Stimulated activated naive CD4-positive, alpha-beta T cell (primary cell): ENCODE measurements at regions not wholly inside any gene's neighbourhood (a gene's known extent, or its start where the extent isn't known, plus 50 kb on each side); places are given as distances from the start of the nearest gene placed in this dataset.
"Not testable (repeated sequence)": the region's sequence is repeated elsewhere in the genome, so short reads cannot be mapped to it uniquely, and the experiment has no call there.

Experiments used
- DNase-seq, 6 experiments: peaks; one replicate each; lab custom pipeline; 2025; lab: John Stamatoyannopoulos, UW

- DNase-seq, result no peak
These were observed 325.2 kb upstream of the AADAT start for GRCh38 chr4:170414961-170415360.

GRCh38 chr4:170414360-170414759 is 324.6 kb upstream of the AADAT start:
- no peak for DNase-seq

GRCh38 chr4:170413951-170414350 is 324.2 kb upstream of the AADAT start:
- DNase-seq, result no peak

GRCh38 chr4:170400361-170400760 is 310.6 kb upstream of the AADAT start:
- DNase-seq, result no peak

- no peak for DNase-seq
These were observed 310.0 kb upstream of the AADAT start for GRCh38 chr4:170399581-170400293.

GRCh38 chr4:170398218-170398617 is 308.5 kb upstream of the AADAT start:
- no peak for DNase-seq

GRCh38 chr4:170395773-170396172 is 306.0 kb upstream of the AADAT start:
- DNase-seq, result no peak

- no peak for DNase-seq
These were observed 301.4 kb upstream of the AADAT start for GRCh38 chr4:170391066-170391740.

GRCh38 chr4:170389411-170389810 is 299.7 kb upstream of the AADAT start:
- DNase-seq, result no peak

- no peak for DNase-seq
These were observed 298.5 kb upstream of the AADAT start for GRCh38 chr4:170388255-170388654.

GRCh38 chr4:170386971-170387370 is 297.2 kb upstream of the AADAT start:
- DNase-seq, result no peak

GRCh38 chr4:170386511-170386910 is 296.8 kb upstream of the AADAT start:
- no peak for DNase-seq

GRCh38 chr4:170374770-170375169 is 285.0 kb upstream of the AADAT start:
- DNase-seq, result no peak

- DNase-seq, result no peak
These were observed 259.2 kb upstream of the AADAT start for GRCh38 chr4:170348945-170349344.

- not testable (repeated sequence) for DNase-seq
These were observed 257.4 kb upstream of the AADAT start for GRCh38 chr4:170347191-170347590.

- DNase-seq, result no peak
These were observed 249.8 kb upstream of the AADAT start for GRCh38 chr4:170339522-170339921.

GRCh38 chr4:170336238-170336775 is 246.6 kb upstream of the AADAT start:
- DNase-seq, result no peak

GRCh38 chr4:170325599-170325998 is 235.8 kb upstream of the AADAT start:
- no peak for DNase-seq

GRCh38 chr4:170323623-170324022 is 233.9 kb upstream of the AADAT start:
- no peak for DNase-seq

GRCh38 chr4:170307182-170307581 is 217.4 kb upstream of the AADAT start:
- DNase-seq, result no peak

- no peak for DNase-seq
These were observed 216.5 kb upstream of the AADAT start for GRCh38 chr4:170306208-170306607.

GRCh38 chr4:170305627-170306026 is 215.9 kb upstream of the AADAT start:
- no peak for DNase-seq

GRCh38 chr4:170281027-170281426 is 191.3 kb upstream of the AADAT start:
- no peak for DNase-seq
